Activated CD4-positive, alpha-beta T cell treated with anti-CD3 and anti-CD28 coated beads, Interleukin-2, amount 50 U/mL, for 24 hours (primary cell): ENCODE measurements at regions not wholly inside any gene's neighbourhood (a gene's known extent, or its start where the extent isn't known, plus 50 kb on each side); places are given as distances from the start of the nearest gene placed in this dataset.

ENCODE experiments used
- DNase-seq, 2 donors: peaks; one replicate each; pipeline ENCODE4 v3.0.0-alpha.2; 2020; ENCODE audit warnings: low read depth in 1 of 2, low spot score in 1 of 2

DNA sequence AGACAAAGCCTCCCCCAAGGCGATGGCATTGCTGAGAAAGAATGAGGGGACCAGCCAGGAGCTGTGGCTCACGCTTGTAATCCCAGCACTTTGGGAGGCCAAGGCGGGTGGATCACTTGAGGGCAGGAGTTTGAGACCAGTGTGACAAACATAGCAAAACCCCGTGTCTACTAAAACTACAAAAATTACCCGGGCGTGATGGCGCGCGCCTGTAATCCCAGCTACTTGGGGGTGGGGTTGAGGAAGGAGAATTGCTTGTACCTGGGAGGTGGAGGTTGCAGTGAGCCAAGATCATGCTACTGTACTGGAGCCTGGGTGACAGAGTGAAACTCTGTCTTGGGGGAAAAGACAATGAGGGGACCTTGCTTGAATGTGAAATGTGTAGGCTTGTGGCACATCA, 402.4 kb upstream of the C2CD4B start:
- DNase-seq, result no peak

DNA sequence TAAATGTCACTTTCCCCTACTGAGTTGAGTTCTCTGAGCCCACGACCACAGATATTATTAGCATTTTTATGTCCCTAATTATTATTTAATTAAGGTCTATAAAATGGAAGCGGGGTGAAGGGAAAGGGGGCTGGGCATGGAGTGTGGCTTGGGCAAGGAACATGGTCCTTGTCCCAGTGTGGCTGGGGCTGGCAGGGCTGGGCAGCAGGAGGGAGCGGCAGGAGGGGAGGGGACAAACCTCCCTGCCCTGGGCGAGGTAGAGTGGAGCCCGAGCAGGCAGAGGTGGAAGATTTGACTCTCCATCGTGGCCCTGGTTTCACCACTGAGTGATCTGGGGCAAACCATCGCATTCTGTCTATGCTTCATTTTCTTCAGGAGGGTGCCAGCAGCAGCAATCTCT, 402.9 kb upstream of the C2CD4B start:
- no peak for DNase-seq

DNA sequence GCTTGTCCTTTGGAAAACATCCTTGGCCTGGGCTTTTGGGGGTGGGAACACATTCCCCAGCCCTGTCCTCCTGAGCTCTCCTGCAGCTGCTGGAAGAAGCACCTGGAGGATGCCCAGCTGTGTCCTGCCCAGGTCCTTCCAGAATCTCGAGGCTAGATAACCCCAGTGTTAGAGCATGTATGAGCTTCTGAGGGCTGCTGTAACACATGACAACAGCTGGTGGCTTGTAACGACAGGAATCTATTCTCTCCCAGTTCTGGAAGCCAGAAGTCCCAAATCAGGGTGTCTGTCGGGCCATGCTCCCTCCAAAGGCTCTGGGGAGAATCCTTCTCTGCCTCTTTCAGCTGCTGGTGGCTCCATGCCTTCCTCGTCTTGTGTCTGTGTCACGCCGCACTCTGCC, 403.6 kb upstream of the C2CD4B start:
- DNase-seq, result no peak

DNA sequence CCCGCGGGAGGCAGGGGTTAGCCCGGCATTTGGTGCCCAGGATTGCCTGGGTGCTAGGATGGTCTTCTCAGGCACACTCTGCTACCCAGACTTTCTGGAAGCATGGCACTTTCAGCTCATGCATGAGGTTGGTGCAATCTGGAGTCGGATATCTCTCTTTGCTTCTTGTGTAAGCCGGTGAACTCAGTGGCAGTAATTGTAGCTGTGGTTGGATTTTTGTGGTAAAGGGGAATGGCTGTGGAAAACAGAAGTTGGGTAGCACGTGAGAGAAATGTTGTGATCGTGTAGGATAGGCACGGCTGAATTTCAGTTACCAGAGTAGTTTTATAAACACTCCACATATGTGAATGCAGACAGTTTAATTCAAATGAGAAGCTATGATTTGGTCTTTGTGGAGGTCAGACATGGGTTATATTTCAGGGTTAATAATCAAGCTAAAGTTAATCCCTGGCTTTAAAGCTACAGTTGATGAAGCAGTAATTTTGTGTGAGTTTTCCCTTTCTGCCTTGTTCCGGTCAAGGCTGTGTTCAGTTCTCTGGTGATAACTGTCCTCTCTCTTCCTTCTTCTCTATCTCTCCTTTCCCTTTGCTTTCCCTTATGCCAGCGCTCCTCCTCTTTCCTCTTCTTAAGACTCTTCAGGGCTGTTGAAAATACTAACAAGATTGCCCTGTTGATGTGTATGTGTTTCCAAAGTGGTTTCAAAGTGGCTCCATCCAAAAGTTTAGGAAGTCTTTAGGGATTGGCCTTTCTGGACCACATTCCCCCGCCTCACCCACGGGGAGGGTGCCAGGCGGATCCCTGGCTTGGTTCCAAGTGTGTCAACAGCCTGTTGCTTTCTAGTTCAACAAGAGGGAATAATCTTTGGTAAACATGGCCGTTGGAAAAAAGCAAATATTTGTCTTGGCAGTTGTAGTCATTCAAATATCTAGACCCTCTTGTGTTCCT, 404.6 kb upstream of the C2CD4B start:
- DNase-seq, result no peak

DNA sequence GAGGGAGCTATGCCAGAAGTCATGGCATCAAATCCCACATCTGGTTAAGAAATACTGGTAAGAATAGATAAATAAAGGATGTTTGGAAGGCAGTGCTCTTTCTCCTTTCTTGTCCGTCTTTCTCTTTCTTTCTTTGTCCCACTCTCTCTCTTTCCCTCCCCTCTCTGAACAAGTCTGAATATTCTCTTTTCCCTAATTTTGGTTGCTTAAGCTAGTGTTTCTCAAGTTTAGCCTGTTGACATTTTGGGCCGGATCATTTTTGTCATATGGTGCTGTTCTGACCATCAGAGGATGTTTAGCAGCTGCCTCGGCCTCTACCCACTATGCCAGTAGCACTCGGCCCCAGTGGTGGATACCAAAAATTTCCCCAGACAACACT, 405.3 kb upstream of the C2CD4B start:
- no peak for DNase-seq

DNA sequence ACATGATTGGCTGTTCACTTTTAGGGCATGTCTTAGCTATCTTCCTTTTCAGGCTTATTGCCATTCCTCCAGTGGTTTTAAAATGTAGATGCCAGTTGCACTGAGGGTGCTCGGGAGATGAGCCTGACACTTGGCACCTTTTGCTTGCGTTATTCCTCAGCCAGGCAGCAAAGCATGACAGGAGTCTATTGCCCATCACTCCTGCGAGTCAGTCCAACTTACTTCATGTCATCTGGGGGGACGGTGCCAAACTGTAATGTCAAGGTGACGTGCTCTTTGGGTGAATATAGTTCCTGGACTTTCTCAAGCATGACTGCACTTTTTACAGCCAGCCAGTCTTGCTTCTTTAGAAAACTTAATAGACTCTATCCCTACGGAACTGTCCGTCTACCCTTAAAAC, 406.0 kb upstream of the C2CD4B start:
- DNase-seq, result no peak

DNA sequence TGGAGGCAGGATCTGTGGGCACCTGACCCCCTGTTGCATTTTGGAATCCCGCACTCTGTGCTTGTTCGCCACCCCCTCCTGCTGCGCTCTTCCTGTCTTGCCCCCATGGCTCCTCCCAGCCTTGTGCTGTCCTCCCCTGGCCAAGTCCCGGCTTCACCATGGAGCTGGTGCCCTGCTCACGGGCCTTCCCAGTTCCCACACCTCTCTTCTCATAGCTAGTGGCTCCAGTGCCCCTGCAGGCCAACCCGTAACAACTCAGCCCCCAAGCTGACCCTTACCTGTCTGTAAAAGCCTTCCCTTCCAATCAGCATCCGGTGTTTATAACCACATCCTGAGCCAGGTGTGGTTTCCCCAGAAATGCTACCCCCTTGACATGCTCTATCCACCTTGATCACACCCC, 407.7 kb upstream of the C2CD4B start:
- no peak for DNase-seq

DNA sequence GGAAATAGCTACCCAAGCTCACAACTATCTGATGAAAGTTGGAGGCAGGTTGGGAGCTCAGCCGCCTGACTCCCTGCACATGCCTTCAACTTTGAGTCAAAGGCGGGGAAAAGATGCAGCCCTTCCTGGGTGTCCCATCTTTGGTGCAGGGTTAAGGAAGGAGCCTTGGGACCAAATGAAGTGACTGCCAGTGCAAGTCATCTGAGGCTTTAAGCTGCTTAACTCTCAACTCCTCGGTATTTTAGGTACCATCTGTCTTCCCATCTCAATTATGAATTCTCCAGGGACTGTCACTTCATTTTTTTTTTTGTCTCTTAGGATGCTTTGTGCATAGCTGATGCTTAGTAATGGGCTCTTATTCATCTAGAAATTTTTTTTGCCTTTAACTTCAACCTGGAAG, 408.8 kb upstream of the C2CD4B start:
- DNase-seq, result no peak

DNA sequence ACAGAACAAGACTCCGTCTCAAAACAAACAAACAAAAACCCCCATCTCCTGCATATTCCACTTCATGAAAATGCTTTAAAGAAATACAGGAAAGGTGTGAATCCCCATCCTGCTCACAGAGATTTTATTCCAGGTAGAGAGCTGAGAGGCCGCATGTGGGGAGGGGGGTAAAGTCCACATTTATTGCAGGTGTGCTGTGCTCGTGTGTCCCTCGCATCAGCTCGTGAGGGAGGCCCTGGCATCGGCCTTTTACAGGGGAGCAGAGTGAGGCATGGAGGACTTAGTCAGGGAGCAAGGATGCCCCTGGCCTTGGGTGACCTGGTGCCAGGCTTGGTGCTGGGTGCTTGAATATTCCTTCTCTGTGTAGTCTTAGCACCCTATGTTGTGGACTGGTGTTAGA, 413.5 kb upstream of the C2CD4B start:
- no peak for DNase-seq

- DNase-seq, result no peak
These were observed 413.9 kb upstream of the C2CD4B start for GRCh38 chr15:62578960-62579359.

- DNase-seq, result no peak
These were observed 414.8 kb upstream of the C2CD4B start for GRCh38 chr15:62579842-62580241.

- no peak for DNase-seq
These were observed 417.5 kb upstream of the C2CD4B start for GRCh38 chr15:62582580-62582979.

GRCh38 chr15:62584301-62585235, 419.5 kb upstream of the C2CD4B start:
- no peak for DNase-seq

DNA sequence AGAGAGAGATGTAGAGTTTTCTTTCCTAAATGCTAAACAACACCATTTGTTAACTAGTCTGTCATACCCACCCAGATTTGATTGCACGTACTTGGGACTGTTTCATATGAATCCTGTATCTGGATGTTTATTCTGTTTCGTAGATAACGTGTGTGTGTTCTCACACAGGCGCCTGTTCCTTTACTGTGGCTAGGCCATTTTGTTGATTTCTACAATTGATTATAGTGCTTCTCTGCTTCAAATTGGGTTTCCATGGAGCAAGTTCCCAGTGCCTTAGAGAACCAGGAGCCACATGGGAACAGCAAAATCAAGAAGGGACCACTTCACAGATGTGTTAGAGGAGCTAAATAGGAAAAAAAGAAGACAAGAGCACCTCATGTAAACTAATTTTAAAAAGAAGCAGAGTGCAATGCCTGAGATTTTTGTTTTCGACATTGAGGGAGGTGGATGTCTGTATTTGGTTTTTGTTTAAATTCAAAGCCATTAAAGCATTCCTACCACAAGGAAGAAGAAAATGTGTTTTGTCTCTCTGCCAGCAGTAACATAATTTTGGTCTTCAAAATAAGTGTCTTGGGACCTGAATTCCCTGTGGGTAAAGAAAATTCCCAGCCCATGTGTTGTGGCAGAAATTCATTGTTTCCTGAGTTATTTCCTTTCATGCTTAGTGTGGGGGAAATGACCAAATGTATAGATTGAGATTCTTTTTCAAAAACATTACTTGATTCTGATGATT, 424.0 kb upstream of the C2CD4B start:
- no peak for DNase-seq

GRCh38 chr15:62591842-62592838, 427.1 kb upstream of the C2CD4B start:
- DNase-seq, result no peak

- DNase-seq, result no peak
These were observed 427.8 kb upstream of the C2CD4B start for GRCh38 chr15:62592920-62593319.

GRCh38 chr15:62593681-62594399, 428.8 kb upstream of the C2CD4B start:
- no peak for DNase-seq

DNA sequence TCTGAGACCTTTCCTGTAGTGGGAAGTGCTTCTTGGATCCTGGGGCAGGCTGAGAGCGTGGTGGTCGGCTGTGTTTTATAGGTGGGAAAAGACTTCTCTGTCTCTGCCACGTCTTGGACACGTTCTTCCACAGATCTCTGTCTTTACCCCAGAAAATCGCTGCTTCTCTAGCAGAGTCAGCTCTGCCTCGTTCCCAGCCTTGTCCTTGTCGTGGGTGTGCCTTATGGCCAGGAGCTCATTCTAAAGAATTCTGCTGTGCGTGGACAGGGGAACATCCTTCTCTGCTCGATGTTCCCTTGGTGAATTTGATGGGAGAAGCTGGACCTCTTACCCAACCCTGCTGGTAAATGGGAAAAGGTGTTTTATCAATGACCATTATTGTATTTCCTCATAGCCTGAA, 433.1 kb upstream of the C2CD4B start:
- no peak for DNase-seq
